ENCODE measurements at regions not wholly inside any gene's neighbourhood (a gene's known extent, or its start where the extent isn't known, plus 50 kb on each side); places are given as distances from the start of the nearest gene placed in this dataset.
"Not testable (repeated sequence)": the region's sequence is repeated elsewhere in the genome, so short reads cannot be mapped to it uniquely, and the experiment has no call there.

DNA sequence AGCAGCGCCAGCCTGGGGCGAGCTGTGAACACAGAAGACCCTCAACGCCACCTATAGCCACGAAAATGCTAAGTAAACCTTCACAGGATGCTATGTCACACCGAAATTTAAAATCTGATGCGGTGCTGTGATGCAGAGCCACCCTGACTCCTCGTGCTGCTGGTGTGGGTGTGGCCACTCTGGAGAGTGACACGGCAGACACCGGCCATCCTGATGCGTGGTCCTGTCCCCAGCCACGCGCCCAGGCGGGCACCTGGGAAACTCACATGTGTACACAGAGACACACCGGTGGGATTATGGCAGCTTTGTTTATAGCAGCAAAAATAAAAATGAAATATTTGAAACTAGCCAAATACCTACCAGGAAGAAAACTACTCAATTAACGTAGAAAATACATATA, 138.3 kb upstream of the SFSWAP start:
- TF ChIP-seq, protein P1, sequence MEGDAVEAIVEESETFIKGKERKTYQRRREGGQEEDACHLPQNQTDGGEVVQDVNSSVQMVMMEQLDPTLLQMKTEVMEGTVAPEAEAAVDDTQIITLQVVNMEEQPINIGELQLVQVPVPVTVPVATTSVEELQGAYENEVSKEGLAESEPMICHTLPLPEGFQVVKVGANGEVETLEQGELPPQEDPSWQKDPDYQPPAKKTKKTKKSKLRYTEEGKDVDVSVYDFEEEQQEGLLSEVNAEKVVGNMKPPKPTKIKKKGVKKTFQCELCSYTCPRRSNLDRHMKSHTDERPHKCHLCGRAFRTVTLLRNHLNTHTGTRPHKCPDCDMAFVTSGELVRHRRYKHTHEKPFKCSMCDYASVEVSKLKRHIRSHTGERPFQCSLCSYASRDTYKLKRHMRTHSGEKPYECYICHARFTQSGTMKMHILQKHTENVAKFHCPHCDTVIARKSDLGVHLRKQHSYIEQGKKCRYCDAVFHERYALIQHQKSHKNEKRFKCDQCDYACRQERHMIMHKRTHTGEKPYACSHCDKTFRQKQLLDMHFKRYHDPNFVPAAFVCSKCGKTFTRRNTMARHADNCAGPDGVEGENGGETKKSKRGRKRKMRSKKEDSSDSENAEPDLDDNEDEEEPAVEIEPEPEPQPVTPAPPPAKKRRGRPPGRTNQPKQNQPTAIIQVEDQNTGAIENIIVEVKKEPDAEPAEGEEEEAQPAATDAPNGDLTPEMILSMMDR (IDR thresholded peaks at IDR 0.05; ENCODE audit: control extremely low read depth, extremely low read depth, low read depth, missing control alignments): no peak
- DNase-seq (ENCODE audit: extremely low spot score): no peak
- POLR2A ChIA-PET: no interaction called here
- CTCF ChIA-PET: no interaction called here

DNA sequence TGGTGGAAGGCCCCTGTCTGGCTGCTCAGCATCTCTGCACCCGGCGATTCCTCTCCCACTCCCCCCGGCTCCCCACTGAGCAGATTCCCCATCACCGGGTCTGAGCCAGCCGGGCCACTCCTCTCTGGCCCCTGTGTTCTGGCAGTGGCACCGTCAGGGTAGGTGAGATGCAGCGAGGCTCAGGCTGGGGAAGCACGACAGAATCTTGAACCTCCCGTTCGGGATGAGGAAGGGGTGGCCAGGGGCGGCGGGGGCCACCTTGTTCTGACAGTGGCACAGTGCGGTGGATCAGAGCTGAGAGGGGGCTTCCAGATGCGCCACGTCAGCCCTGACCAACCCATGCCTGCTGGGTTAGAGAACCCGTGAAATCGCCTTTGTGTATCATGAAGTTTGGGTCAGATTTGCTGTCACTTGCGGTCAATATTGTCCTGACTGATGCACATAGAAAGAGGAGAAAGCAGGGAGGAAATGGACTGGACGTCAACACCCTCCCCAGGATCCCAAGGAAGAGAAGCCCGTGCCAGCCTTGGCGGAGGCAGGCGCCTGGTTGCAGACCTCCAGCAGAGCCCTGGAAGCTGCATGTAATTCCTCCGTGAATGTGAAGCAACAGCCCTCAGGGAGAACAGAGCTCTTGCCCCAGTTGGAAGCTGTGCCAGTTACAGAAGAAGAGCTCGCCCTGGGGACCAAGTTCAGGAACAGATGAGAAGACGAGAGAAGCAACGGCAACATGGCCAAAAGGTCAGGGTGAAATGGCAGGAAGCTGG, 137.1 kb upstream of the SFSWAP start:
- POLR2A ChIA-PET: no interaction called here
- TF ChIP-seq, protein P1 (IDR thresholded peaks at IDR 0.05; ENCODE audit: control extremely low read depth, extremely low read depth, low read depth, missing control alignments): no peak
- CTCF ChIA-PET: no interaction called here
- DNase-seq (ENCODE audit: extremely low spot score): no peak

DNA sequence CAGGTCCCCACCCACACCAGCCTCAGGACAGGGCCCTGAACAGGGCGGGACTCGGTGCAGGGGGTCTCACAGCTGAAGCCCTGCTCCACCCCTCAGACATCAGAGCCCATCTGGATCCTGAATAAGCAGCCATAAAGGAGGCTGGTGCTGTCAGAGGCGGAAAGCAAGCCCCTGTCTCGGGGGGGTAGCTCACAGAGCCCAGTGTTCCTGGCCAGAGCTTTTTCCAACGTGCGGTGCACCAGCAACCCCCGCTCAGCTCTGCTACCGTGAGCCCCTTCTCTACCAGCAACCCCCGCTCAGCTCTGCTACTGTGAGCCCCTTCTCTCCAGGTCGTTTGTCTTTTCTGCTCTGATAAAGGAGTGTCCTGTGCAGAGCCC, 136.5 kb upstream of the SFSWAP start:
- ChIA-PET POLR2A (no interaction called here), CTCF (no interaction called here)
- no peak for DNase-seq (ENCODE audit: extremely low spot score)
- TF ChIP-seq, protein P1 (IDR thresholded peaks at IDR 0.05; ENCODE audit: control extremely low read depth, extremely low read depth, low read depth, missing control alignments): no peak

DNA sequence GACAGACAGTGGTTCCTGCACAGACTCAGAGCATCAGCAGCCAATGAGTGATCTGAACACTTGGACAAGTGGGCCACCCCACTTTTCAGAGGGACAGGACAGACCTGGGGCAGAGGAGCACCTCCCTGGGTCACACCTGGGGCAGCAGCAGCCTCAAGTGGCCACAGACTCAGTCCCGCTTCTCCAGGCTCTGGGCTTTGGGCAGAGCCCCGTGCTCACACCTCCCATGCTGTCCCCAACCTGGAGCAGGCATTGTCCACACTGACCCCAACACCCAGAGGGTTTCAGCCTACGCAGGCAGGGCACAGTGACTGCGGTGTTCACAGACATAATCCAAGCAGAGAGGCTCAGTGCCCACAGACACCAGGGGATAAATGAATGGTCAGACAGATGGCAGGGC, 135.5 kb upstream of the SFSWAP start:
- POLR2A ChIA-PET: no interaction called here
- DNase-seq (ENCODE audit: extremely low spot score): no peak
- TF ChIP-seq, protein P1 (IDR thresholded peaks at IDR 0.05; ENCODE audit: control extremely low read depth, extremely low read depth, low read depth, missing control alignments): no peak
- CTCF ChIA-PET: no interaction called here

DNA sequence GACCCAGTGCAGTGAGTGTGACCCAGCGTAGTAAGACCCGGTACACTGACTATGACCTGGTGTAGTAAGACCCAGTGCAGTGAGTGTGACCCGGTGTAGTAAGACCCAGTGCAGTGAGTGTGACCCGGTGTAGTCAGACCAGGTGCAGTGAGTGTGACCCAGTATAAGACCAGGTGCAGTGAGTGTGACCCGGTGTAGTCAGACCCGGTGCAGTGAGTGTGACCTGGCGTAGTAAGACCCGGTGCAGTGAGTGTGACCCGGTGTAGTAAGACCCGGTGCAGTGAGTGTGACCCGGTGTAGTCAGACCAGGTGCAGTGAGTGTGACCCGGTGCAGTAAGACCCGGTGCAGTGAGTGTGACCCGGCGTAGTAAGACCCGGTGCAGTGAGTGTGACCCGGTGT, 134.2 kb upstream of the SFSWAP start:
- DNase-seq (ENCODE audit: extremely low spot score); CTCF ChIA-PET: not testable (repeated sequence)

DNA sequence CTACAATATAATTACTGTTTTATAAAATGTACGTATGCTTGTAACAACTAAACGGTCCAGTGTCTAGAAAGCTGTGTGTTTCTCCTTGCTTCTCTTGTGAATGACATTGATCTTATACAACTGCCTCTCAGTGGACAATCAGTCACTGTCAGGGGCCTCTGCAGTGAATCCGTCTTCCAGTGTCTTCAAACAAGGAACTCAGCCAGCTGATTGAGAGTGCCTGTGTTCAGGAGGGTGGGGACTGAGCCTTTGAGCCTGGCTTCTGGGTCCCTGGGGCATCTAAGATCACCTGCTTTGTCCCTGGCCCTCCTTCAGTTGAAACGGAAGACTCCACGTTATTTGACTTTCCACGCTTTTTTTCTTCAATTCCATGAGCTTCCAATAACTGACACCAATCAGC, 133.1 kb upstream of the SFSWAP start:
- DNase-seq (ENCODE audit: extremely low spot score): no peak
- TF ChIP-seq, protein P1 (IDR thresholded peaks at IDR 0.05; ENCODE audit: control extremely low read depth, extremely low read depth, low read depth, missing control alignments): no peak
- POLR2A ChIA-PET: no interaction called here
- CTCF ChIA-PET: no interaction called here

More for the DNA sequence above, 134.2 kb upstream of the SFSWAP start:
- POLR2A ChIA-PET: not testable (repeated sequence)

DNA sequence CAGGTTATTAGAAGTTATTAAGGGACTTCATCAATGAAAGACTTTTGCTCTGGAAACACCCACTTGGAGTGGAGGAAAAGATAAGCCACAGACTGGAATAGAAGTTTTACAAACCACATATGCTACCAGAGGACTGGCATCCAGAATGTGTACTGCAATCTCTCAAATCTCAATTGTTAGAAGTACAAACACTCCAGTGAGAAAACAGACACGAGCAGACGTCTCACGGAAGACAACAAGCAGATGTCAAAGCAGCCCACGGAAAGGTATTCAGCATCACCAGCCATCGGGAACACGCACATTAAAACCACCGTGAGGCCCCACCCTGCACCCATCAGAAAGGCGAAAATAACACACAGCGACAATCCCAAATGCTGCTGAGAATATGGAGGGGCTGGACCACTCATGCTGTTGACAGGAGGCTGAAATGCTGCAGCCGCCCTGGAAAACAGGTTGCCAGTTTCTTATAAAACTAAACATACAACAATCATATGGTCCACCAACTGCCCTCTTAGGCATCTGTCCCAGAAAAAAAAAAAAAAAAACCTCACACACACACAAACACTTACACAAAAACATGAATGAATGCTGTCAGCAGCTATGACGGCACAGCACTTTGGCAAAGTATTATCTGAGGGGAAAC, 131.9 kb upstream of the SFSWAP start:
- DNase-seq (ENCODE audit: extremely low spot score): no peak
- TF ChIP-seq, protein P1 (IDR thresholded peaks at IDR 0.05; ENCODE audit: control extremely low read depth, extremely low read depth, low read depth, missing control alignments): no peak
- CTCF ChIA-PET: no interaction called here
- POLR2A ChIA-PET: no interaction called here

All from GM10248 (cell line).